SU-DHL-6 (cell line): ENCODE measurements at regions not wholly inside any gene's neighbourhood (a gene's known extent, or its start where the extent isn't known, plus 50 kb on each side); places are given as distances from the start of the nearest gene placed in this dataset.

Experiments used
- EZH2phosphoT487 ChIP-seq: fragments of 200-600 bp; sonication (generic), shearing (Covaris generic); conservative IDR thresholded peaks from 2 replicates; pipeline ENCODE4 v1.6.1; 2018; ENCODE audit warnings: mild to moderate bottlenecking, antibody characterized with exemption, low read length, moderate library complexity, mixed read lengths
- TF ChIP-seq, protein P1 (sequence below): fragments of 200-600 bp; sonication (generic); IDR thresholded peaks from one replicate; pipeline ENCODE4 v1.5.1; 2017; ENCODE audit warnings: antibody characterized with exemption, mild to moderate bottlenecking, low read length, moderate library complexity; ENCODE audit not compliant: insufficient read depth, poor library complexity, severe bottlenecking

DNA sequence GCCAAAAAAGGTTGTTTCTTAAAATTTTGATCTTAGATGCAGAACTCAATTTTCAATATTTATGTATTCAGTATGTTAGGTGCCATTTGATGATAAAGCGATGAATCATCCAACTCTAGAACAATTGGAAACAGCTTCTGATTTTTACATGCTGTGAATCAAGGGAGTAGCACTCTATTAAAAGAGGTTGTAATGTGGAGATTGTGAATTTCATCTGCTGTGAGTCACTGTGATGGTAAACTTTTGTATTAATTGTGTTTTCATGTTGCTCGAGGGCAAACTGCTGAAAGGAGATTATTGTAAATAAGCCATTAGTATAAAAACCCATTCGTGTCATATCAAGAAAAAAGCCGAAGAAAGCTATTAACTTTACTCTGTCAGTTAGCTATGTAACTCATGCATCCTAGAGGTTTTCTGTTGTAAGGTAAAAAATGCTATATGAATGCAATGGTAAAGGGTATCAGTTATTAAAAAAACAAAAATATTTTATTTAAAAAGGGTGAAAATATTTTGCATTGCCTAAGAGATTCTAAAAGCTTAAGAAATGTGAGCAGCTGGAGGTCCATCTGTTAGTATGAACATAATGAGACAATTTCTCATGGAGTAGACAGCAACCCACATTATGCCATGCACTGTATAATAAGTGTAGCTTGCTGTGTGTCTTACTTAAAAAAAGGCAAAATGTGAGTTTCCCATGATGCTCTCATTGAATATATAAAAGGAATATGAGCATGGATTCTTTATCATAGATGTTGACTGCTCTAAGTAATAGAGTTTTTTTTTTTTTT, 511.0 kb upstream of the PCDH15 start:
- TF ChIP-seq, protein P1, sequence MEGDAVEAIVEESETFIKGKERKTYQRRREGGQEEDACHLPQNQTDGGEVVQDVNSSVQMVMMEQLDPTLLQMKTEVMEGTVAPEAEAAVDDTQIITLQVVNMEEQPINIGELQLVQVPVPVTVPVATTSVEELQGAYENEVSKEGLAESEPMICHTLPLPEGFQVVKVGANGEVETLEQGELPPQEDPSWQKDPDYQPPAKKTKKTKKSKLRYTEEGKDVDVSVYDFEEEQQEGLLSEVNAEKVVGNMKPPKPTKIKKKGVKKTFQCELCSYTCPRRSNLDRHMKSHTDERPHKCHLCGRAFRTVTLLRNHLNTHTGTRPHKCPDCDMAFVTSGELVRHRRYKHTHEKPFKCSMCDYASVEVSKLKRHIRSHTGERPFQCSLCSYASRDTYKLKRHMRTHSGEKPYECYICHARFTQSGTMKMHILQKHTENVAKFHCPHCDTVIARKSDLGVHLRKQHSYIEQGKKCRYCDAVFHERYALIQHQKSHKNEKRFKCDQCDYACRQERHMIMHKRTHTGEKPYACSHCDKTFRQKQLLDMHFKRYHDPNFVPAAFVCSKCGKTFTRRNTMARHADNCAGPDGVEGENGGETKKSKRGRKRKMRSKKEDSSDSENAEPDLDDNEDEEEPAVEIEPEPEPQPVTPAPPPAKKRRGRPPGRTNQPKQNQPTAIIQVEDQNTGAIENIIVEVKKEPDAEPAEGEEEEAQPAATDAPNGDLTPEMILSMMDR, result no peak
- no peak for TF ChIP-seq EZH2phosphoT487
